Keratinocyte (primary cell): ENCODE measurements at regions not wholly inside any gene's neighbourhood (a gene's known extent, or its start where the extent isn't known, plus 50 kb on each side); places are given as distances from the start of the nearest gene placed in this dataset.

ENCODE experiments used
- DNase-seq: peaks from one replicate; pipeline ENCODE4 v3.0.0-alpha.2; 2011; ENCODE audit warnings: low read depth, missing footprints, low spot score
- FAIRE-seq: peaks from 2 replicates; lab custom pipeline; 2011; peaks lifted over from hg19 to GRCh38; lab: Jason Lieb, UNC
- H2AFZ ChIP-seq: 2 replicates; pipeline ENCODE4 v1.6.0; 2012; ENCODE audit warnings: low read length, control low read depth, inconsistent platforms; ENCODE audit not compliant: control insufficient read depth
- H3K27ac ChIP-seq: 2 replicates; pipeline ENCODE4 v1.5.1; 2011; ENCODE audit warnings: low read length; ENCODE audit not compliant: control insufficient read depth, insufficient read depth
- H3K27me3 ChIP-seq: 3 replicates; pipeline ENCODE4 v1.6.0; 2011; ENCODE audit warnings: low read length; ENCODE audit not compliant: control insufficient read depth, insufficient read depth; ENCODE audit errors: extremely low read depth
- H3K36me3 ChIP-seq, 2 experiments: 2 replicates in 1 of 2; 3 replicates in 1 of 2; pipeline ENCODE4 v1.5.1; 2011; ENCODE audit warnings: low read length in 2 of 2, mild to moderate bottlenecking in 1 of 2; ENCODE audit not compliant: control insufficient read depth in 2 of 2, insufficient read depth in 2 of 2; ENCODE audit errors: extremely low read depth in 1 of 2
- H3K4me1 ChIP-seq: 3 replicates; pipeline ENCODE4 v1.5.1; 2011; ENCODE audit warnings: low read length; ENCODE audit not compliant: control insufficient read depth, insufficient read depth; ENCODE audit errors: extremely low read depth
- H3K4me2 ChIP-seq: 3 replicates; pipeline ENCODE4 v1.6.0; 2011; ENCODE audit warnings: low read depth, low read length; ENCODE audit not compliant: control insufficient read depth, insufficient read depth; ENCODE audit errors: extremely low read depth
- H3K4me3 ChIP-seq, 3 experiments: fragments of 200-600 bp in 1 of 3; sonication (generic) in 1 of 3; 2 replicates in 2 of 3; 3 replicates in 1 of 3; pipeline ENCODE4 v1.5.1; 2011 to 2016; ENCODE audit warnings: low read length in 3 of 3, mild to moderate bottlenecking in 3 of 3, control low read depth in 2 of 3, inconsistent platforms in 1 of 3, low read depth in 1 of 3, mixed read lengths in 1 of 3, mixed run types in 1 of 3, moderate library complexity in 1 of 3; ENCODE audit not compliant: control insufficient read depth in 2 of 3, insufficient read depth in 2 of 3; ENCODE audit errors: extremely low read depth in 1 of 3
- H3K79me2 ChIP-seq: 2 replicates; pipeline ENCODE4 v1.6.0; 2012; ENCODE audit warnings: low read length; ENCODE audit not compliant: control insufficient read depth, insufficient read depth
- H3K9ac ChIP-seq: 3 replicates; pipeline ENCODE4 v1.6.0; 2011; ENCODE audit warnings: low read length; ENCODE audit not compliant: control insufficient read depth, insufficient read depth; ENCODE audit errors: extremely low read depth
- H3K9me1 ChIP-seq: 3 replicates; pipeline ENCODE4 v1.6.0; 2011; ENCODE audit warnings: low read length; ENCODE audit not compliant: control insufficient read depth, insufficient read depth; ENCODE audit errors: extremely low read depth
- H3K9me3 ChIP-seq: 2 replicates; pipeline ENCODE4 v1.5.1; 2012; ENCODE audit warnings: low read depth, low read length; ENCODE audit not compliant: control insufficient read depth
- H4K20me1 ChIP-seq: 3 replicates; pipeline ENCODE4 v1.6.0; 2011; ENCODE audit warnings: low read length; ENCODE audit not compliant: control insufficient read depth, insufficient read depth; ENCODE audit errors: extremely low read depth
- EZH2 ChIP-seq: IDR thresholded peaks from one replicate; pipeline ENCODE4 v1.6.1; 2012; ENCODE audit warnings: inconsistent platforms, mild to moderate bottlenecking, low read length, moderate library complexity
- dilution Hi-C: fragments of 300-500 bp; cut with MboI; formaldehyde crosslinking; loops from one replicate; pipeline ENCODE4 v1.7.0; 2020; ENCODE audit warnings: low sequenced_read_pairs; ENCODE audit not compliant: extremely low pct_ligation_motif_present
- TF ChIP-seq, protein P1 (sequence below), 3 experiments: IDR thresholded peaks in 1 of 3; conservative IDR thresholded peaks in 1 of 3; optimal IDR thresholded peaks in 1 of 3; 2 replicates in 2 of 3; 3 replicates in 1 of 3; pipeline versions ENCODE3 to v1.5.1; 2011; ENCODE audit warnings: low read length in 3 of 3, mild to moderate bottlenecking in 3 of 3, moderate library complexity in 2 of 3, control low read depth in 1 of 3, inconsistent platforms in 1 of 3; ENCODE audit not compliant: insufficient read depth in 2 of 3; ENCODE audit errors: extremely low read depth in 1 of 3

DNA sequence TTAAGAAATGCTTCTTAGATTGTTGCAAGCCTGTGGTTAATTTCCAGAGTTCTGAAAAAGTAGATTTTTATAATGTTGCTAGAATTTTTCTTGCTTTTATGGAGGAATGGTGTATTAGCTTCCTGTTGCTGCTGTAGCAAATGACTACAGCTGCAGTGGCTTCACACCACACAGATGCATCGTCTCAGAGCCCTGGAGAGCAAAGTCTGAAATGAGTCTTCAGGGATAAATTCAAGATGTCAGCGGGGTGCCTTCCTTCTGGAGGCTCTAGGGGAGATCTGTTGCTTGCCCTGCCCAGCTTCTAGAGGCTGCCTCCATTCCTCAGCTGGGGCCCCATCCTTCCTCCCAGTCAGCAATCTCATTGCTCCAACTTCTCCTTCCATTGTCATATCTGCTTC is 187.8 kb downstream of the ZNF516 start:
- Histone ChIP-seq H3K4me3 (no peak overlapping the region), H2AFZ (no peak overlapping the region), H3K27me3 (no peaks in the 10 kb centered on the region), H4K20me1 (no peaks in the 10 kb centered on the region), H3K9me1 (no peaks in the 10 kb centered on the region), H3K79me2 (no peaks in the 10 kb centered on the region), H3K27ac (no peak overlapping the region), H3K4me2 (no peak overlapping the region), H3K4me1 (no peaks in the 10 kb centered on the region), H3K36me3 (no peaks in the 10 kb centered on the region), H3K9me3 (no peaks in the 10 kb centered on the region), H3K9ac (no peak overlapping the region)
- no peak for DNase-seq
- dilution Hi-C loops, result no loop called here
- TF ChIP-seq, protein P1, sequence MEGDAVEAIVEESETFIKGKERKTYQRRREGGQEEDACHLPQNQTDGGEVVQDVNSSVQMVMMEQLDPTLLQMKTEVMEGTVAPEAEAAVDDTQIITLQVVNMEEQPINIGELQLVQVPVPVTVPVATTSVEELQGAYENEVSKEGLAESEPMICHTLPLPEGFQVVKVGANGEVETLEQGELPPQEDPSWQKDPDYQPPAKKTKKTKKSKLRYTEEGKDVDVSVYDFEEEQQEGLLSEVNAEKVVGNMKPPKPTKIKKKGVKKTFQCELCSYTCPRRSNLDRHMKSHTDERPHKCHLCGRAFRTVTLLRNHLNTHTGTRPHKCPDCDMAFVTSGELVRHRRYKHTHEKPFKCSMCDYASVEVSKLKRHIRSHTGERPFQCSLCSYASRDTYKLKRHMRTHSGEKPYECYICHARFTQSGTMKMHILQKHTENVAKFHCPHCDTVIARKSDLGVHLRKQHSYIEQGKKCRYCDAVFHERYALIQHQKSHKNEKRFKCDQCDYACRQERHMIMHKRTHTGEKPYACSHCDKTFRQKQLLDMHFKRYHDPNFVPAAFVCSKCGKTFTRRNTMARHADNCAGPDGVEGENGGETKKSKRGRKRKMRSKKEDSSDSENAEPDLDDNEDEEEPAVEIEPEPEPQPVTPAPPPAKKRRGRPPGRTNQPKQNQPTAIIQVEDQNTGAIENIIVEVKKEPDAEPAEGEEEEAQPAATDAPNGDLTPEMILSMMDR (optimal IDR thresholded peaks at IDR 0.05 in 1 of 3, IDR thresholded peaks at IDR 0.05 in 1 of 3, conservative IDR thresholded peaks at IDR 0.05 in 1 of 3; ENCODE audit: extremely low read depth in 1 of 3, insufficient read depth in 2 of 3, low read length in 3 of 3), result no peak
- TF ChIP-seq EZH2, result no peak
- FAIRE-seq, result no peak

DNA sequence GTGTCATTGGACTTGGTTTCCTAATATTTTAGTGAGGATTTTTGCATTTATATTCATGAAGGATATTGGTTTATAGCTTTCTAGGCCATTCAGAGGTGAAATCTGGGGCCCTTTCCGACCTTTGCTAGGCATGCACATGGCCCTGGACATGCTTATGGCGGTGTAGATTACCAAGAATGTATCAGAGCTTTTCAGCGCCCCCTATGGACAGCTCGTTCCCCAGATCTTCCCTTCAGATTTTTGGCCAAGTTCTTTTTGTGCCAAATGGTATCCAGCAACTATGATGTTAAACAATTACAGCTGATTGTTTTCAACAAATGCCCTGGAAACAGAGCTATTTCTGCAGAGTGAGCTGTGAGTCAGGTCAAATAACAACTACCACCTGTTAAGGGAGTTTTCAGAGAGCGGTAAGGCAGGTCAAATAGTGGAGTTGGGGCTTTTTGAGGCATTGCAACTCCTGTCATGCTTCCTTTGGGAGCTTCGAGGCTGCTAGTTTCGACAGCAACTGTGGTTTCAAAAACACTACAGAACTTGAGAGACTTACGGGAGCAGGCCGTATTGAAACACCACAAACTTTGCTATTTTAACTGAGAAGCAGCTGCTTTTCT is 188.3 kb downstream of the ZNF516 start:
- no peaks in the 10 kb centered on the region for H4K20me1 ChIP-seq
- dilution Hi-C loops, result no loop called here

More for the DNA sequence above, 188.3 kb downstream of the ZNF516 start:
- Histone ChIP-seq H3K4me1 (no peaks in the 10 kb centered on the region), H3K9me3 (no peaks in the 10 kb centered on the region), H3K79me2 (no peaks in the 10 kb centered on the region), H3K4me3 (no peak overlapping the region), H3K36me3 (no peaks in the 10 kb centered on the region), H2AFZ (no peak overlapping the region), H3K27me3 (no peaks in the 10 kb centered on the region), H3K9ac (no peak overlapping the region), H3K4me2 (no peak overlapping the region), H3K27ac (no peak overlapping the region), H3K9me1 (no peaks in the 10 kb centered on the region)
- no peak for TF ChIP-seq EZH2
- TF ChIP-seq, protein P1 (optimal IDR thresholded peaks at IDR 0.05 in 1 of 3, IDR thresholded peaks at IDR 0.05 in 1 of 3, conservative IDR thresholded peaks at IDR 0.05 in 1 of 3; ENCODE audit: extremely low read depth in 1 of 3, insufficient read depth in 2 of 3, low read length in 3 of 3), result peak in 1 of 3 experiments; percentile 26
- FAIRE-seq (no peak), DNase-seq (no peak)
